Upper lobe of left lung (tissue), 4 donors: ENCODE measurements at regions not wholly inside any gene's neighbourhood (a gene's known extent, or its start where the extent isn't known, plus 50 kb on each side); places are given as distances from the start of the nearest gene placed in this dataset.

Experiments
- POLR2A ChIP-seq, 4 donors: fragments of 450-650 bp; IDR thresholded peaks; one replicate each; pipeline ENCODE4 v1.5.1; 2016 to 2017; ENCODE audit warnings: antibody characterized with exemption in 4 of 4, mild to moderate bottlenecking in 2 of 4
- TF ChIP-seq, protein P1 (sequence below), 6 experiments: fragments of 450-650 bp in 4 of 6; fragments of 200-600 bp in 2 of 6; sonication (generic) in 2 of 6; IDR thresholded peaks; one replicate each; pipeline ENCODE4 v1.5.1; 2016 to 2019; ENCODE audit warnings: antibody characterized with exemption in 6 of 6

DNA sequence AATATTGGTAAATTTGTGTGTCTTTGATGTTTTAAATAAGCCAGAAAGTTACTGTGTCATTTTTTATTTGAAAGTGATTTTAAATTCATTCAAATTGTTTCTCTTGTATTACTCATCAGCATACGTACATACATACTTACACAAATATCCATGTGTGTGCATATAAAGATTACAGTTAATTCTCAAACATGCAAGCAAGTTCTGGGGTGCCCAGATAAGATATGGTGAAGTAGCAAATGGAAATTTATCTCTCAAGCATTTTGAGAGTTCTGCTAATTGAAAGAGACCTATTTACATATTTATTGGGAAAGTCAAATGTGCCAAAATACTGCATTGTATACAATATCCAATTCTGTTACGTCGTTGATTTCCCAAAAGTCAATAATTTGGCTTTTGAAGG, 1024.0 kb upstream of the CNTN5 start:
- TF ChIP-seq, protein P1, sequence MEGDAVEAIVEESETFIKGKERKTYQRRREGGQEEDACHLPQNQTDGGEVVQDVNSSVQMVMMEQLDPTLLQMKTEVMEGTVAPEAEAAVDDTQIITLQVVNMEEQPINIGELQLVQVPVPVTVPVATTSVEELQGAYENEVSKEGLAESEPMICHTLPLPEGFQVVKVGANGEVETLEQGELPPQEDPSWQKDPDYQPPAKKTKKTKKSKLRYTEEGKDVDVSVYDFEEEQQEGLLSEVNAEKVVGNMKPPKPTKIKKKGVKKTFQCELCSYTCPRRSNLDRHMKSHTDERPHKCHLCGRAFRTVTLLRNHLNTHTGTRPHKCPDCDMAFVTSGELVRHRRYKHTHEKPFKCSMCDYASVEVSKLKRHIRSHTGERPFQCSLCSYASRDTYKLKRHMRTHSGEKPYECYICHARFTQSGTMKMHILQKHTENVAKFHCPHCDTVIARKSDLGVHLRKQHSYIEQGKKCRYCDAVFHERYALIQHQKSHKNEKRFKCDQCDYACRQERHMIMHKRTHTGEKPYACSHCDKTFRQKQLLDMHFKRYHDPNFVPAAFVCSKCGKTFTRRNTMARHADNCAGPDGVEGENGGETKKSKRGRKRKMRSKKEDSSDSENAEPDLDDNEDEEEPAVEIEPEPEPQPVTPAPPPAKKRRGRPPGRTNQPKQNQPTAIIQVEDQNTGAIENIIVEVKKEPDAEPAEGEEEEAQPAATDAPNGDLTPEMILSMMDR (IDR thresholded peaks at IDR 0.05) = no peak
- no peak for TF ChIP-seq POLR2A (IDR thresholded peaks at IDR 0.05)
